Fibroblast of skin of right quadriceps (primary cell): ENCODE measurements at regions not wholly inside any gene's neighbourhood (a gene's known extent, or its start where the extent isn't known, plus 50 kb on each side); places are given as distances from the start of the nearest gene placed in this dataset.
"Not testable (repeated sequence)": the region's sequence is repeated elsewhere in the genome, so short reads cannot be mapped to it uniquely, and the experiment has no call there.

Experiments
- DNase-seq: peaks from one replicate; pipeline ENCODE4 v3.0.0-alpha.2; 2013

- DNase-seq: no peak
Measured at GRCh38 chr15:100769043-100769974, 110.3 kb upstream of the ALDH1A3 start.

GRCh38 chr15:100769975-100770340 is 109.7 kb upstream of the ALDH1A3 start:
- DNase-seq: no peak

GRCh38 chr15:100770661-100771584 is 108.7 kb upstream of the ALDH1A3 start:
- peak; percentile 26 for DNase-seq

GRCh38 chr15:100771746-100772145 is 107.9 kb upstream of the ALDH1A3 start:
- DNase-seq: no peak

GRCh38 chr15:100772478-100772877 is 107.2 kb upstream of the ALDH1A3 start:
- DNase-seq: no peak

- no peak for DNase-seq
Measured at GRCh38 chr15:100772892-100773520, 106.6 kb upstream of the ALDH1A3 start.

- DNase-seq: not testable (repeated sequence)
Measured at GRCh38 chr15:100774044-100774443, 105.6 kb upstream of the ALDH1A3 start.

GRCh38 chr15:100775581-100776185 is 103.9 kb upstream of the ALDH1A3 start:
- DNase-seq: no peak

- DNase-seq: peak; percentile 28
Measured at GRCh38 chr15:100777821-100778220, 101.8 kb upstream of the ALDH1A3 start.

- DNase-seq: no peak
Measured at GRCh38 chr15:100778831-100779288, 100.8 kb upstream of the ALDH1A3 start.

GRCh38 chr15:100779331-100780207 is 100.1 kb upstream of the ALDH1A3 start:
- no peak for DNase-seq

GRCh38 chr15:100780208-100780800 is 99.3 kb upstream of the ALDH1A3 start:
- no peak for DNase-seq

- DNase-seq: no peak
Measured at GRCh38 chr15:100781061-100781960, 98.3 kb upstream of the ALDH1A3 start.

GRCh38 chr15:100781961-100782530 is 97.6 kb upstream of the ALDH1A3 start:
- no peak for DNase-seq

- no peak for DNase-seq
Measured at GRCh38 chr15:100783291-100783690, 96.3 kb upstream of the ALDH1A3 start.

GRCh38 chr15:100783760-100784492 is 95.7 kb upstream of the ALDH1A3 start:
- no peak for DNase-seq

- DNase-seq: no peak
Measured at GRCh38 chr15:100784493-100785180, 95.0 kb upstream of the ALDH1A3 start.
